ENCODE measurements at regions not wholly inside any gene's neighbourhood (a gene's known extent, or its start where the extent isn't known, plus 50 kb on each side); places are given as distances from the start of the nearest gene placed in this dataset.

DNA sequence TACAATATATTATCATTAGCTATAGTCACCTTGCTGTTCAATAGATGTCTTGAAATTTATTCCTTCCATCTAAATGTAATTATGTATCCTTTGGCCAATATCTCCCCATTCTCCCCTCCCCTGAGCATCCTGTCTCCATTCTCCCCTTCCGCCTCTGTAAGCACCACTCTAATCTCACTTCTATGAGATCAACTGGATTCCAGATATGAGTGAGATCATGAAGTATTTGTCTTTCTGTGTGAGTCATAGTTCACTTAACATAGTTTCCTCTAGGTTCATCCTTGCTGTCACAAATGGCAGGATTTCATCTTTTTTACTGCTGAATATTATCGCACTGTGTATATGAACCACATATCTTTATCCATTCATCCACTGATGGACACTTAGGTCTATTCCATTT lies 148.8 kb upstream of the NDN start:
- TF ChIP-seq, protein P1, sequence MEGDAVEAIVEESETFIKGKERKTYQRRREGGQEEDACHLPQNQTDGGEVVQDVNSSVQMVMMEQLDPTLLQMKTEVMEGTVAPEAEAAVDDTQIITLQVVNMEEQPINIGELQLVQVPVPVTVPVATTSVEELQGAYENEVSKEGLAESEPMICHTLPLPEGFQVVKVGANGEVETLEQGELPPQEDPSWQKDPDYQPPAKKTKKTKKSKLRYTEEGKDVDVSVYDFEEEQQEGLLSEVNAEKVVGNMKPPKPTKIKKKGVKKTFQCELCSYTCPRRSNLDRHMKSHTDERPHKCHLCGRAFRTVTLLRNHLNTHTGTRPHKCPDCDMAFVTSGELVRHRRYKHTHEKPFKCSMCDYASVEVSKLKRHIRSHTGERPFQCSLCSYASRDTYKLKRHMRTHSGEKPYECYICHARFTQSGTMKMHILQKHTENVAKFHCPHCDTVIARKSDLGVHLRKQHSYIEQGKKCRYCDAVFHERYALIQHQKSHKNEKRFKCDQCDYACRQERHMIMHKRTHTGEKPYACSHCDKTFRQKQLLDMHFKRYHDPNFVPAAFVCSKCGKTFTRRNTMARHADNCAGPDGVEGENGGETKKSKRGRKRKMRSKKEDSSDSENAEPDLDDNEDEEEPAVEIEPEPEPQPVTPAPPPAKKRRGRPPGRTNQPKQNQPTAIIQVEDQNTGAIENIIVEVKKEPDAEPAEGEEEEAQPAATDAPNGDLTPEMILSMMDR (IDR thresholded peaks at IDR 0.05) = no peak
- TF ChIP-seq POLR2AphosphoS5 (IDR thresholded peaks at IDR 0.05) = no peak

Data from sigmoid colon (tissue), 4 donors.